H1 (cell line): ENCODE measurements at regions not wholly inside any gene's neighbourhood (a gene's known extent, or its start where the extent isn't known, plus 50 kb on each side); places are given as distances from the start of the nearest gene placed in this dataset.

ENCODE experiments used
- CTCF ChIA-PET: fragments of 300-600 bp; sonication (Branson Sonifier 250); formaldehyde crosslinking; loops from one replicate; lab custom pipeline; 2021; ENCODE audit not compliant: partially characterized antibody; lab: Charles Lee
- POLR2A ChIA-PET: fragments of 300-600 bp; sonication (Branson Sonifier 250); formaldehyde crosslinking; loops from one replicate; lab custom pipeline; 2021; ENCODE audit warnings: inconsistent platforms; ENCODE audit not compliant: partially characterized antibody; lab: Charles Lee
- DNase-seq, 2 experiments: peaks; one replicate each; pipeline versions ENCODE4 v3.0.0 to v3.0.0-alpha.2; 2010 to 2022; ENCODE audit warnings: low spot score in 2 of 2, low read depth in 1 of 2, mixed read lengths in 1 of 2
- FAIRE-seq: peaks from 2 replicates; lab custom pipeline; 2011; peaks lifted over from hg19 to GRCh38; lab: Jason Lieb, UNC
- H2AFZ ChIP-seq: 2 replicates; pipeline ENCODE4 v1.8.1; 2012; ENCODE audit warnings: low read length, inconsistent platforms
- H2AK5ac ChIP-seq: 2 replicates; pipeline ENCODE4 v1.6.1; 2013; ENCODE audit warnings: low read depth, low read length
- H2BK120ac ChIP-seq: replicated peaks from 2 replicates; pipeline ENCODE3; 2013; ENCODE audit warnings: low read depth, low read length, inconsistent platforms
- H2BK12ac ChIP-seq: 2 replicates; pipeline ENCODE4 v1.6.1; 2013; ENCODE audit warnings: low read depth, low read length
- H2BK15ac ChIP-seq: 2 replicates; pipeline ENCODE4 v1.6.1; 2013; ENCODE audit warnings: low read length
- H2BK20ac ChIP-seq: 2 replicates; pipeline ENCODE4 v1.6.1; 2013; ENCODE audit warnings: low read length
- H2BK5ac ChIP-seq: 2 replicates; pipeline ENCODE4 v1.6.1; 2013; ENCODE audit warnings: low read depth, low read length
- H3K14ac ChIP-seq: 2 replicates; pipeline ENCODE4 v1.6.1; 2013; ENCODE audit warnings: inconsistent platforms; ENCODE audit not compliant: insufficient read length
- H3K18ac ChIP-seq: 2 replicates; pipeline ENCODE4 v1.6.1; 2013; ENCODE audit warnings: low read length; ENCODE audit errors: extremely low read depth
- H3K23ac ChIP-seq: 2 replicates; pipeline ENCODE4 v1.6.1; 2013; ENCODE audit warnings: inconsistent platforms; ENCODE audit not compliant: insufficient read length
- H3K23me2 ChIP-seq: 2 replicates; pipeline ENCODE4 v1.6.1; 2013; ENCODE audit warnings: low read depth, low read length
- H3K27ac ChIP-seq: 2 replicates; pipeline ENCODE4 v1.6.1; 2011; ENCODE audit warnings: low read depth, low read length, inconsistent platforms
- H3K27me3 ChIP-seq, 4 experiments: replicated peaks in 1 of 4; 1 replicate in 1 of 4; 2 replicates in 3 of 4; pipeline versions ENCODE4 v1.6.1 to v1.8.1; 2011 to 2013; ENCODE audit warnings: low read length in 3 of 4, mild to moderate bottlenecking in 3 of 4, inconsistent platforms in 2 of 4, mixed read lengths in 2 of 4, moderate library complexity in 1 of 4; ENCODE audit not compliant: control insufficient read depth in 3 of 4, insufficient read depth in 3 of 4; ENCODE audit errors: extremely low read depth in 1 of 4
- H3K36me3 ChIP-seq, 4 experiments: 2 replicates each; pipeline versions ENCODE4 v1.6.1 to v1.8.1; 2011 to 2013; ENCODE audit warnings: mild to moderate bottlenecking in 4 of 4, low read length in 3 of 4, moderate library complexity in 2 of 4, control low read depth in 1 of 4, inconsistent platforms in 1 of 4; ENCODE audit not compliant: insufficient read depth in 4 of 4, control insufficient read depth in 2 of 4
- H3K4ac ChIP-seq: replicated peaks from 2 replicates; pipeline ENCODE3; 2013; ENCODE audit warnings: low read length, low read depth, mixed read lengths, inconsistent platforms; ENCODE audit not compliant: insufficient read length
- H3K4me1 ChIP-seq, 4 experiments: replicated peaks in 1 of 4; 1 replicate in 1 of 4; 2 replicates in 3 of 4; pipeline versions ENCODE4 v1.6.1 to v1.8.1; 2011 to 2013; ENCODE audit warnings: low read length in 3 of 4, inconsistent platforms in 2 of 4, mixed read lengths in 1 of 4; ENCODE audit not compliant: insufficient read depth in 4 of 4, control insufficient read depth in 3 of 4
- H3K4me2 ChIP-seq, 2 experiments: 2 replicates each; pipeline versions ENCODE4 v1.6.1 to v1.8.1; 2011 to 2013; ENCODE audit warnings: low read depth in 2 of 2, low read length in 2 of 2, control low read depth in 1 of 2, inconsistent platforms in 1 of 2, mild to moderate bottlenecking in 1 of 2; ENCODE audit not compliant: insufficient read depth in 1 of 2
- H3K4me3 ChIP-seq, 4 experiments: fragments of 200-600, 300-600 bp in 1 of 4; sonication (generic), shearing (Covaris generic), sonication (Bioruptor Twin) in 1 of 4; 2 replicates each; pipeline versions ENCODE4 v1.5.1 to v1.8.1; 2011 to 2016; ENCODE audit warnings: low read length in 4 of 4, low read depth in 3 of 4, control low read depth in 2 of 4, inconsistent platforms in 2 of 4, mild to moderate bottlenecking in 2 of 4, mixed read lengths in 1 of 4, moderate library complexity in 1 of 4; ENCODE audit not compliant: insufficient read depth in 2 of 4; ENCODE audit errors: extremely low read depth in 1 of 4
- H3K56ac ChIP-seq: replicated peaks from 2 replicates; pipeline ENCODE3; 2013; ENCODE audit warnings: low read depth, mild to moderate bottlenecking, mixed read lengths, low read length, inconsistent platforms; ENCODE audit not compliant: insufficient read length
- H3K79me1 ChIP-seq: 2 replicates; pipeline ENCODE4 v1.6.1; 2013; ENCODE audit warnings: low read depth, low read length, control low read depth
- H3K79me2 ChIP-seq, 2 experiments: 2 replicates each; pipeline versions ENCODE4 v1.6.1 to v1.8.1; 2012 to 2013; ENCODE audit warnings: low read length in 2 of 2, mild to moderate bottlenecking in 2 of 2, inconsistent platforms in 1 of 2; ENCODE audit not compliant: insufficient read depth in 2 of 2, control insufficient read depth in 1 of 2
- H3K9ac ChIP-seq, 4 experiments: replicated peaks in 1 of 4; 1 replicate in 1 of 4; 2 replicates in 3 of 4; pipeline versions ENCODE4 v1.6.1 to v1.8.1; 2011 to 2013; ENCODE audit warnings: low read depth in 3 of 4, low read length in 3 of 4, control low read depth in 2 of 4, mild to moderate bottlenecking in 2 of 4, moderate library complexity in 2 of 4, inconsistent platforms in 1 of 4; ENCODE audit errors: extremely low read depth in 1 of 4
- H3K9me3 ChIP-seq, 2 experiments: 2 replicates each; pipeline versions ENCODE4 v1.6.1 to v1.8.1; 2012 to 2013; ENCODE audit warnings: mild to moderate bottlenecking in 2 of 2, moderate library complexity in 2 of 2, control low read depth in 1 of 2, inconsistent platforms in 1 of 2, low read depth in 1 of 2, low read length in 1 of 2, mixed read lengths in 1 of 2; ENCODE audit not compliant: insufficient read depth in 2 of 2
- H4K20me1 ChIP-seq, 2 experiments: replicated peaks in 1 of 2; 2 replicates each; pipeline versions ENCODE3 to v1.8.1; 2011 to 2013; ENCODE audit warnings: inconsistent platforms in 2 of 2, low read length in 2 of 2, mild to moderate bottlenecking in 1 of 2; ENCODE audit not compliant: insufficient read depth in 2 of 2, control insufficient read depth in 1 of 2
- H4K5ac ChIP-seq: 2 replicates; pipeline ENCODE4 v1.6.1; 2013; ENCODE audit warnings: low read length, low read depth, mixed read lengths, inconsistent platforms; ENCODE audit not compliant: insufficient read length
- H4K8ac ChIP-seq: 2 replicates; pipeline ENCODE4 v1.8.0; 2013; ENCODE audit warnings: mild to moderate bottlenecking, moderate library complexity, low read length, inconsistent platforms; ENCODE audit not compliant: insufficient read depth; ENCODE audit errors: extremely low read depth
- H4K91ac ChIP-seq: replicated peaks from 2 replicates; pipeline ENCODE3; 2013; ENCODE audit warnings: low read length, mixed read lengths, inconsistent platforms; ENCODE audit not compliant: insufficient read length
- CHD2 ChIP-seq: IDR thresholded peaks from 2 replicates; pipeline ENCODE4 v1.6.1; 2012; ENCODE audit warnings: low read length, improper control_type of control experiment
- SRF ChIP-seq: IDR thresholded peaks from 2 replicates; pipeline ENCODE4 v1.6.1; 2011; ENCODE audit warnings: mild to moderate bottlenecking, low read depth, low read length, moderate library complexity
- WGBS, 2 experiments: shearing (Covaris generic) in 1 of 2; methylation state at CpG; one replicate each; pipeline versions ENCODE4 v1.1.6 to v1.1.7; 2013 to 2015; ENCODE audit warnings: low lambda C conversion rate in 2 of 2, mixed read lengths in 2 of 2, inconsistent platforms in 1 of 2, low coverage in 1 of 2, missing lambda C conversion rate in 1 of 2; ENCODE audit not compliant: insufficient replicate concordance in 2 of 2, insufficient coverage in 1 of 2, insufficient read length in 1 of 2; ENCODE audit errors: extremely low coverage in 1 of 2, missing lambda C conversion rate in 1 of 2; 5-methylcytosine and 5-hydroxymethylcytosine counted together
- TF ChIP-seq, protein P1 (sequence below): IDR thresholded peaks from 2 replicates; pipeline ENCODE4 v1.6.1; 2011; ENCODE audit warnings: low read depth, mild to moderate bottlenecking, low read length; ENCODE audit not compliant: insufficient read depth

DNA sequence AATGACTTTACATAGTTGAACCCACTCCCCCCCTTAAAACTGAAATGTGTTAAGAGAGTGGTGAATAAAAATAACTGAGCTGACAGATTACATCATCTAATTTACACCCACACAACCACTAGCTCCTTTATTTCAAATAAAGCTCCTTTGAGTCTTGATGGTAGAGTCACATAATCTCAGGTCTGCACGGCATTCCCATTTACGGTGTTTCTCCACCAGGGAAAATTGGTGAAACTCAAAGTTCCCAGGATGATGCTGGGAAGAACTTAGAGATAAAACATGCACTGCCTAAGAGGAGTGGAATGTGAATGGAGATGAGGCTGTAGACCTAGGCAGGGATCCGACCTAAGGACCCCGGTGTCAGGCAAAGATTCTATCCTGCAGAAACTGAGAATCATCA is 727.8 kb upstream of the ADAMTS5 start:
- Histone ChIP-seq H3K23ac (no peak overlapping the region), H4K91ac (no peak overlapping the region), H2BK15ac (no peak overlapping the region), H3K9me3 (no peaks in the 10 kb centered on the region), H3K36me3 (no peaks in the 10 kb centered on the region), H3K23me2 (no peaks in the 10 kb centered on the region), H2BK5ac (no peak overlapping the region), H3K79me1 (no peaks in the 10 kb centered on the region), H2BK120ac (no peak overlapping the region), H2BK20ac (no peak overlapping the region), H2BK12ac (no peak overlapping the region), H3K4me2 (no peak overlapping the region), H4K5ac (no peak overlapping the region), H2AK5ac (no peak overlapping the region), H3K4me1 (0 out of 7 replicates have a peak, but pooled peaks cover 0 to 3% (median 0%) of the 10 kb centered on the region in 4 experiments), H3K79me2 (no peaks in the 10 kb centered on the region), H4K20me1 (no peaks in the 10 kb centered on the region), H4K8ac (no peak overlapping the region), H3K4ac (no peak overlapping the region), H3K27me3 (no peaks in the 10 kb centered on the region), H2AFZ (0 out of 2 replicates have a peak overlapping the region, but pooled peaks have one; percentile 0), H3K4me3 (no peak overlapping the region), H3K14ac (no peak overlapping the region), H3K27ac (no peak overlapping the region), H3K56ac (no peak overlapping the region), H3K18ac (no peak overlapping the region), H3K9ac (no peak overlapping the region)
- DNase-seq = no peak
- no peak for FAIRE-seq
- TF ChIP-seq, protein P1, sequence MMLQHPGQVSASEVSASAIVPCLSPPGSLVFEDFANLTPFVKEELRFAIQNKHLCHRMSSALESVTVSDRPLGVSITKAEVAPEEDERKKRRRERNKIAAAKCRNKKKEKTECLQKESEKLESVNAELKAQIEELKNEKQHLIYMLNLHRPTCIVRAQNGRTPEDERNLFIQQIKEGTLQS = no peak
- TF ChIP-seq SRF (peak; percentile 36; the same call in 1 of the 2 replicates), CHD2 (no peak)
- CTCF ChIA-PET = interaction anchor here (1.6 kb wide), 1 partner anchor 879 kb away, joined by 3 read pairs; no protein-coding TSS in a partner anchor
- POLR2A ChIA-PET = no interaction called here
- 81% methylated on average over 4 of the region's 4 CpGs; no CpG with 5 or more reads in 1 of the 2 experiments for WGBS, 2 experiments
